Panc1 (cell line): ENCODE measurements at regions not wholly inside any gene's neighbourhood (a gene's known extent, or its start where the extent isn't known, plus 50 kb on each side); places are given as distances from the start of the nearest gene placed in this dataset.

ENCODE experiments used
- ATAC-seq: fragments of 200-7000 bp; cut with Tn5 transposase; 2 replicates; pipeline ENCODE4 v1.9.1; 2020; ENCODE audit warnings: mild to moderate bottlenecking, moderate library complexity
- BruUV-seq: library from RNA; stranded (reverse); fragments of 400-500 nt; replicated peaks from 2 replicates; lab custom pipeline; 2021; lab: Mats Ljungman, UMichigan
- CTCF ChIA-PET: fragments of 300-600 bp; sonication (Branson Sonifier 250); formaldehyde crosslinking; loops from one replicate; lab custom pipeline; 2022; ENCODE audit warnings: antibody characterized with exemption; lab: Charles Lee
- POLR2A ChIA-PET: fragments of 300-600 bp; sonication (Branson Sonifier 250); formaldehyde crosslinking; loops from one replicate; lab custom pipeline; 2022; ENCODE audit warnings: antibody characterized with exemption; lab: Charles Lee
- DNase-seq: peaks from one replicate; pipeline ENCODE4 v3.0.0-alpha.2; 2010; ENCODE audit warnings: low read depth, low spot score
- H3K27ac ChIP-seq: 2 replicates; pipeline ENCODE4 v1.5.1; 2011; ENCODE audit warnings: mild to moderate bottlenecking, low read length, inconsistent platforms
- H3K27me3 ChIP-seq: fragments of 200-500 bp; sonication (Bioruptor generic); 2 replicates; pipeline ENCODE4 v1.6.0; 2014; ENCODE audit warnings: low read length, inconsistent platforms; ENCODE audit not compliant: control insufficient read depth, insufficient read depth
- H3K36me3 ChIP-seq: fragments of 200-500 bp; sonication (Bioruptor generic); 2 replicates; pipeline ENCODE4 v1.5.1; 2014; ENCODE audit warnings: inconsistent platforms, mild to moderate bottlenecking, low read length, moderate library complexity; ENCODE audit not compliant: control insufficient read depth, insufficient read depth
- H3K4me1 ChIP-seq: 2 replicates; pipeline ENCODE4 v1.5.1; 2011; ENCODE audit warnings: inconsistent platforms, mild to moderate bottlenecking, low read length, moderate library complexity; ENCODE audit not compliant: control insufficient read depth, insufficient read depth
- H3K4me3 ChIP-seq, 2 experiments: 2 replicates each; pipeline ENCODE4 v1.5.1; 2011 to 2012; ENCODE audit warnings: low read depth in 2 of 2, low read length in 2 of 2, mild to moderate bottlenecking in 2 of 2, inconsistent platforms in 1 of 2, moderate library complexity in 1 of 2
- H3K9me3 ChIP-seq: fragments of 200-500 bp; sonication (Bioruptor generic); 2 replicates; pipeline ENCODE4 v1.5.1; 2014; ENCODE audit warnings: low read depth, mild to moderate bottlenecking, inconsistent platforms, low read length, moderate library complexity; ENCODE audit not compliant: control insufficient read depth, insufficient read depth
- POLR2AphosphoS5 ChIP-seq: IDR thresholded peaks from 2 replicates; pipeline ENCODE4 v1.6.1; 2012; ENCODE audit warnings: mild to moderate bottlenecking, low read depth, low read length, moderate library complexity
- SIN3A ChIP-seq: IDR thresholded peaks from 2 replicates; pipeline ENCODE4 v1.6.1; 2012; ENCODE audit warnings: low read depth, mild to moderate bottlenecking, low read length, moderate library complexity, borderline replicate concordance; ENCODE audit not compliant: insufficient read depth
- TCF7L2 ChIP-seq: IDR thresholded peaks from 2 replicates; pipeline ENCODE4 v1.6.1; 2011; ENCODE audit warnings: mild to moderate bottlenecking, low read depth, low read length, inconsistent platforms
- in situ Hi-C: cut with HindIII; loops from 2 replicates; pipeline ENCODE4 v1.10.0; 2016; ENCODE audit warnings: low sequenced_read_pairs, low pct_unique_long_range_greater_than_20kb
- intact Hi-C: fragments of 100-400 bp; cut with micrococcal nuclease; formaldehyde crosslinking; loops from one replicate; pipeline ENCODE4 v1.10.0; 2022; ENCODE audit not compliant: unreplicated experiment
- TF ChIP-seq, protein P1 (sequence below): fragments of 450-650 bp; IDR thresholded peaks from 2 replicates; pipeline ENCODE4 v1.5.1; 2017; ENCODE audit warnings: mild to moderate bottlenecking
- TF ChIP-seq, protein P2 (sequence below), 2 experiments: IDR thresholded peaks; 2 replicates each; pipeline ENCODE4 v1.6.1; 2011 to 2012; ENCODE audit warnings: low read depth in 2 of 2, control low read depth in 1 of 2, low read length in 1 of 2, mild to moderate bottlenecking in 1 of 2, moderate library complexity in 1 of 2; ENCODE audit not compliant: insufficient read depth in 1 of 2

DNA sequence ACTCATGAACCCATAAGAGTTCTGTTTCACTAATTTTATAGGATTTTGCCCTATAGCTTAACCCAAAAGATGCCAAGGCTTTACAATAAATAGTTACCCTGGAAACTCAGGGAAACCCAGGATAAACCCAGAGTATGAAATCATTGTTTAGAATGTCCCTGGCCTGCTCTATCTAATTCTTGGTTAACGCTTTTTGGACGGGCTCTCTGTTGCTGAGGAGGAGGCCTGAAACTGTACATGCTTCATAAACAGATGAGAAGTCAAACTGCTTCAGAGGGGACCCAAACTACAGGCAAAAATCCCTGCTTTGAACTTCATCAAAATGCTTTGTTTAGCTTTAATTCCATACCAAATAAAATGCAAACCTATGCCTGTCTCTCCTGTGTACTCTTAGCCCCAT, 291.9 kb downstream of the SH3GL2 start:
- CTCF ChIA-PET, result no interaction called here
- Histone ChIP-seq H3K27ac (no peak overlapping the region), H3K36me3 (no peaks in the 10 kb centered on the region), H3K27me3 (no peaks in the 10 kb centered on the region), H3K9me3 (no peaks in the 10 kb centered on the region), H3K4me1 (no peaks in the 10 kb centered on the region), H3K4me3 (no peak overlapping the region)
- intact Hi-C loops (no loop called here), in situ Hi-C loops (no loop called here)
- no peak for TF ChIP-seq POLR2AphosphoS5
- TF ChIP-seq, protein P1, sequence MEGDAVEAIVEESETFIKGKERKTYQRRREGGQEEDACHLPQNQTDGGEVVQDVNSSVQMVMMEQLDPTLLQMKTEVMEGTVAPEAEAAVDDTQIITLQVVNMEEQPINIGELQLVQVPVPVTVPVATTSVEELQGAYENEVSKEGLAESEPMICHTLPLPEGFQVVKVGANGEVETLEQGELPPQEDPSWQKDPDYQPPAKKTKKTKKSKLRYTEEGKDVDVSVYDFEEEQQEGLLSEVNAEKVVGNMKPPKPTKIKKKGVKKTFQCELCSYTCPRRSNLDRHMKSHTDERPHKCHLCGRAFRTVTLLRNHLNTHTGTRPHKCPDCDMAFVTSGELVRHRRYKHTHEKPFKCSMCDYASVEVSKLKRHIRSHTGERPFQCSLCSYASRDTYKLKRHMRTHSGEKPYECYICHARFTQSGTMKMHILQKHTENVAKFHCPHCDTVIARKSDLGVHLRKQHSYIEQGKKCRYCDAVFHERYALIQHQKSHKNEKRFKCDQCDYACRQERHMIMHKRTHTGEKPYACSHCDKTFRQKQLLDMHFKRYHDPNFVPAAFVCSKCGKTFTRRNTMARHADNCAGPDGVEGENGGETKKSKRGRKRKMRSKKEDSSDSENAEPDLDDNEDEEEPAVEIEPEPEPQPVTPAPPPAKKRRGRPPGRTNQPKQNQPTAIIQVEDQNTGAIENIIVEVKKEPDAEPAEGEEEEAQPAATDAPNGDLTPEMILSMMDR, result no peak
- TF ChIP-seq, protein P2, sequence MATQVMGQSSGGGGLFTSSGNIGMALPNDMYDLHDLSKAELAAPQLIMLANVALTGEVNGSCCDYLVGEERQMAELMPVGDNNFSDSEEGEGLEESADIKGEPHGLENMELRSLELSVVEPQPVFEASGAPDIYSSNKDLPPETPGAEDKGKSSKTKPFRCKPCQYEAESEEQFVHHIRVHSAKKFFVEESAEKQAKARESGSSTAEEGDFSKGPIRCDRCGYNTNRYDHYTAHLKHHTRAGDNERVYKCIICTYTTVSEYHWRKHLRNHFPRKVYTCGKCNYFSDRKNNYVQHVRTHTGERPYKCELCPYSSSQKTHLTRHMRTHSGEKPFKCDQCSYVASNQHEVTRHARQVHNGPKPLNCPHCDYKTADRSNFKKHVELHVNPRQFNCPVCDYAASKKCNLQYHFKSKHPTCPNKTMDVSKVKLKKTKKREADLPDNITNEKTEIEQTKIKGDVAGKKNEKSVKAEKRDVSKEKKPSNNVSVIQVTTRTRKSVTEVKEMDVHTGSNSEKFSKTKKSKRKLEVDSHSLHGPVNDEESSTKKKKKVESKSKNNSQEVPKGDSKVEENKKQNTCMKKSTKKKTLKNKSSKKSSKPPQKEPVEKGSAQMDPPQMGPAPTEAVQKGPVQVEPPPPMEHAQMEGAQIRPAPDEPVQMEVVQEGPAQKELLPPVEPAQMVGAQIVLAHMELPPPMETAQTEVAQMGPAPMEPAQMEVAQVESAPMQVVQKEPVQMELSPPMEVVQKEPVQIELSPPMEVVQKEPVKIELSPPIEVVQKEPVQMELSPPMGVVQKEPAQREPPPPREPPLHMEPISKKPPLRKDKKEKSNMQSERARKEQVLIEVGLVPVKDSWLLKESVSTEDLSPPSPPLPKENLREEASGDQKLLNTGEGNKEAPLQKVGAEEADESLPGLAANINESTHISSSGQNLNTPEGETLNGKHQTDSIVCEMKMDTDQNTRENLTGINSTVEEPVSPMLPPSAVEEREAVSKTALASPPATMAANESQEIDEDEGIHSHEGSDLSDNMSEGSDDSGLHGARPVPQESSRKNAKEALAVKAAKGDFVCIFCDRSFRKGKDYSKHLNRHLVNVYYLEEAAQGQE (IDR thresholded peaks at IDR 0.05; ENCODE audit: insufficient read depth in 1 of 2, low read depth in 2 of 2, low read length in 1 of 2), result no peak
- no peak for TF ChIP-seq TCF7L2
- no peak for TF ChIP-seq SIN3A
- POLR2A ChIA-PET, result no interaction called here
- DNase-seq (no peak), ATAC-seq (no peak)
- BruUV-seq, result no TSS peak

DNA sequence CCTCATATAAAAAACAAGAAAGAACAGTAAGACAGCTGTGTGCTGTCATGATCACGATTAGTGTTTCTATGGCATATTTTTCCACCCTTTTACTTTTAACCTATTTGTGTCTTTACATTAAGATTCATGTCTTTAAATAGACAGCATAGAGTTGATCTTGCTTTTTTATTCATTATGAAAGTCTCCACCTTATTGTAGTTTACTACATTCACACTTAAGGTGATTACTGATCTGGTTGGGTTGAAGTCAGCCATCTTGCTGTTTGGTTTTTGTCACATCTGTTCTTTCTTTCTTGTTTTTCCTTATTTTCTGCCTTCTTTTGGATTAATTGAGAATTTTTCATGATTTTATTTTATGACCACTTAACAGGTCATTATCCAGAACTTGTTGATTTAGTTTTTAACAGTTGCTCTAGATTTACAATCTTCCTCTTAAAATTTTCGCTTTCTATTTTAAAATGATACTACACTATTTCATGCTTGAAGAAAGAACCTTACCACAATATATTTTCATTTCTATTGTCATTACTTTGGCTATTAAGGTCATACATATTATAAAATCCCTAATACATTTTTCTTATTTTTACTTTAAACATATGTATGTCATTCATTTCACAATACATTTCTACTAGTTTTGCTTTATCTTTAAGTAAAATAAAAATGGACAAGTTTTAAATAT, 292.5 kb downstream of the SH3GL2 start:
- BruUV-seq, result no TSS peak
- H3K36me3 ChIP-seq, result no peaks in the 10 kb centered on the region
- in situ Hi-C loops, result no loop called here
- ChIA-PET CTCF (no interaction called here), POLR2A (no interaction called here)
- ATAC-seq, result no peak
- H3K4me3 ChIP-seq, result no peak overlapping the region
- no peaks in the 10 kb centered on the region for H3K4me1 ChIP-seq
- intact Hi-C loops, result no loop called here
- H3K27ac ChIP-seq, result no peak overlapping the region
- no peaks in the 10 kb centered on the region for H3K27me3 ChIP-seq
- H3K9me3 ChIP-seq, result no peaks in the 10 kb centered on the region
- TF ChIP-seq, protein P1, result no peak
- TF ChIP-seq TCF7L2, result no peak
- TF ChIP-seq SIN3A, result no peak
- no peak for TF ChIP-seq POLR2AphosphoS5
- TF ChIP-seq, protein P2 (IDR thresholded peaks at IDR 0.05; ENCODE audit: insufficient read depth in 1 of 2, low read depth in 2 of 2, low read length in 1 of 2), result no peak
- DNase-seq, result no peak
